GM21723 (cell line): ENCODE measurements at regions not wholly inside any gene's neighbourhood (a gene's known extent, or its start where the extent isn't known, plus 50 kb on each side); places are given as distances from the start of the nearest gene placed in this dataset.

Experiments
- ATAC-seq: cut with Tn5 transposase; IDR thresholded peaks from one replicate; pipeline ENCODE4 v1.9.1; 2021; ENCODE audit warnings: mild to moderate bottlenecking, moderate library complexity; ENCODE audit not compliant: unreplicated experiment

GRCh38 chr14:48925184-48925583 is 661.0 kb downstream of the RPS29 start:
- no peak for ATAC-seq

GRCh38 chr14:48914921-48915320 is 671.3 kb downstream of the RPS29 start:
- no peak for ATAC-seq

- ATAC-seq = no peak
Measured at GRCh38 chr14:48914382-48914781, 671.8 kb downstream of the RPS29 start.

GRCh38 chr14:48900565-48900964 is 685.6 kb downstream of the RPS29 start:
- no peak for ATAC-seq

- ATAC-seq = no peak
Measured at GRCh38 chr14:48890333-48890732, 695.8 kb downstream of the RPS29 start.

GRCh38 chr14:48876806-48877340 is 709.3 kb downstream of the RPS29 start:
- ATAC-seq = no peak

- no peak for ATAC-seq
Measured at GRCh38 chr14:48874711-48875110, 711.5 kb downstream of the RPS29 start.

- ATAC-seq = no peak
Measured at GRCh38 chr14:48857366-48857765, 728.8 kb downstream of the RPS29 start.

GRCh38 chr14:48853159-48853558 is 733.0 kb downstream of the RPS29 start:
- ATAC-seq = no peak

- no peak for ATAC-seq
Measured at GRCh38 chr14:48849741-48850322, 736.3 kb downstream of the RPS29 start.

- ATAC-seq = no peak
Measured at GRCh38 chr14:48842785-48843184, 743.4 kb downstream of the RPS29 start.

GRCh38 chr14:48826058-48826457 is 760.1 kb downstream of the RPS29 start:
- ATAC-seq = no peak

GRCh38 chr14:48814562-48814961 is 771.6 kb downstream of the RPS29 start:
- no peak for ATAC-seq

- no peak for ATAC-seq
Measured at GRCh38 chr14:48805315-48805714, 780.9 kb downstream of the RPS29 start.

GRCh38 chr14:48792376-48793024 is 793.7 kb downstream of the RPS29 start:
- ATAC-seq = no peak

- no peak for ATAC-seq
Measured at GRCh38 chr14:48788771-48789170, 797.4 kb downstream of the RPS29 start.

GRCh38 chr14:48786498-48786897 is 799.7 kb downstream of the RPS29 start:
- ATAC-seq = no peak

GRCh38 chr14:48771717-48772116 is 814.5 kb downstream of the RPS29 start:
- no peak for ATAC-seq

GRCh38 chr14:48751293-48751692 is 834.9 kb downstream of the RPS29 start:
- ATAC-seq = no peak

- no peak for ATAC-seq
Measured at GRCh38 chr14:48748151-48748675, 838.0 kb downstream of the RPS29 start.

GRCh38 chr14:48747561-48748089 is 838.6 kb downstream of the RPS29 start:
- ATAC-seq = no peak

GRCh38 chr14:48744202-48744601 is 842.0 kb downstream of the RPS29 start:
- ATAC-seq = no peak
